ENCODE measurements at regions not wholly inside any gene's neighbourhood (a gene's known extent, or its start where the extent isn't known, plus 50 kb on each side); places are given as distances from the start of the nearest gene placed in this dataset.

DNA sequence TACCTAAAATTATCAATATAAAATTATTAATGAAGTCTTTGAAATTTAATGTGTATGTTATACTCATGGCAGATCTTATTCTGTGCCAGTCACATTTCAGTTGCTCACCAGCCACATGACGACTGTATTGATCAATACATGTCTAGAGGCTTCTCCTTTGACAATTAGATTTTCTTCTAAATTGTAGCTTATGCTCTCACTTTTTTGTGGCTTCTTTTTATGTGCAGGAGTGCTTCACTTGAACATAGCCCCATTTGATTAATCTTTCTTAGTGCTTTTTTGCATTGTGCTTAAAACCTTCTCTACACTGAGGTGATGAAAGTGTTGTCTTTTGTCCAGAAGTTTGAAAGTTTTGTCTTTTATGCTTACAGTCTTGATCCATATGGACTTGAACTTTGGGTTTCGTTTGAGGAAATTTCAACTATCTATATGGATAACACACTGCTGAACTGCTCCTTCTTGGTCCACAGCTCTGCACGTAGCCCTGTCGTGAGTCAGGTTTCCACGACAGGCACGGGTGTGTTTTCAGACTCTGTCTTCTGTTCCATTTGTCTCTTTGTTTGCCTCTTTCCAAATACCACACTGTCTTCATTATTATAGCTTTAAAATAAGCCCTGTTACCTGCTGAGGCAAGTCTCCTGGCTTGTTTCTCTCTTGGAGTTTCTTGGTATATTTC lies 393.9 kb upstream of the CFAP20DC start:
- no peak for DNase-seq (ENCODE audit: extremely low spot score in 2 of 2)
- Histone ChIP-seq H3K4me3 (no peak overlapping the region), H3K27ac (no peak overlapping the region), H3K27me3 (no peaks in the 10 kb centered on the region), H3K36me3 (no peaks in the 10 kb centered on the region), H3K9me3 (no peaks in the 10 kb centered on the region), H3K4me1 (no peaks in the 10 kb centered on the region)
- intact Hi-C loops (cut with DNase I): no loop called here
- TF ChIP-seq, protein P1, sequence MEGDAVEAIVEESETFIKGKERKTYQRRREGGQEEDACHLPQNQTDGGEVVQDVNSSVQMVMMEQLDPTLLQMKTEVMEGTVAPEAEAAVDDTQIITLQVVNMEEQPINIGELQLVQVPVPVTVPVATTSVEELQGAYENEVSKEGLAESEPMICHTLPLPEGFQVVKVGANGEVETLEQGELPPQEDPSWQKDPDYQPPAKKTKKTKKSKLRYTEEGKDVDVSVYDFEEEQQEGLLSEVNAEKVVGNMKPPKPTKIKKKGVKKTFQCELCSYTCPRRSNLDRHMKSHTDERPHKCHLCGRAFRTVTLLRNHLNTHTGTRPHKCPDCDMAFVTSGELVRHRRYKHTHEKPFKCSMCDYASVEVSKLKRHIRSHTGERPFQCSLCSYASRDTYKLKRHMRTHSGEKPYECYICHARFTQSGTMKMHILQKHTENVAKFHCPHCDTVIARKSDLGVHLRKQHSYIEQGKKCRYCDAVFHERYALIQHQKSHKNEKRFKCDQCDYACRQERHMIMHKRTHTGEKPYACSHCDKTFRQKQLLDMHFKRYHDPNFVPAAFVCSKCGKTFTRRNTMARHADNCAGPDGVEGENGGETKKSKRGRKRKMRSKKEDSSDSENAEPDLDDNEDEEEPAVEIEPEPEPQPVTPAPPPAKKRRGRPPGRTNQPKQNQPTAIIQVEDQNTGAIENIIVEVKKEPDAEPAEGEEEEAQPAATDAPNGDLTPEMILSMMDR (IDR thresholded peaks at IDR 0.05): no peak
- TF ChIP-seq POLR2AphosphoS5 (IDR thresholded peaks at IDR 0.05; ENCODE audit: insufficient read depth in 1 of 2, low read depth in 1 of 2) (no peak), POLR2A (IDR thresholded peaks at IDR 0.05) (no peak)

DNA sequence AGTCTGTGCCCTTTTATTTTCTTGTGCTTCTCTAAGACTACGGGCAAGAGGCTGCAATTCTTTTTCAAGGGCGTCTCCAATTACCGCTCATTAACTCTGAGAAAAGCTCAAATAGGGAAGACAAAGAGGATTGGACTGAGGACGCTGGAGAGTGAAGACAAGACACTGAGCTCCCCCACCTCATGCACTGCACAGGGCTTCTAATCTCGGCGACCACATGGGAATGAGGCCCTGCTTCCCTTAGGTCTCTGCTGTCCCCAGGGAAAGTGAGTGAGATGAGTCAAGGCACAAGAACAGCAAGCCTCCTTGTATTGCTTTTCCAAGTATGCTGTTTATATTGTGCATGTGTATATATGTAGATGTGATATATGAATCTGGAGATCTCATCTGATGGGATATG lies 392.2 kb upstream of the CFAP20DC start:
- Histone ChIP-seq H3K36me3 (no peaks in the 10 kb centered on the region), H3K27ac (no peak overlapping the region), H3K4me1 (no peaks in the 10 kb centered on the region), H3K4me3 (no peak overlapping the region), H3K27me3 (no peaks in the 10 kb centered on the region), H3K9me3 (no peaks in the 10 kb centered on the region)
- no peak for DNase-seq (ENCODE audit: extremely low spot score in 2 of 2)
- no peak for TF ChIP-seq POLR2AphosphoS5 (IDR thresholded peaks at IDR 0.05; ENCODE audit: insufficient read depth in 1 of 2, low read depth in 1 of 2)
- intact Hi-C loops (cut with DNase I): no loop called here

- H3K4me3 ChIP-seq: no peak overlapping the region
- H3K9me3 ChIP-seq: no peaks in the 10 kb centered on the region
- intact Hi-C loops (cut with DNase I): no loop called here
- H3K4me1 ChIP-seq: no peaks in the 10 kb centered on the region
- H3K36me3 ChIP-seq: no peaks in the 10 kb centered on the region
- no peak for TF ChIP-seq POLR2AphosphoS5 (IDR thresholded peaks at IDR 0.05; ENCODE audit: insufficient read depth in 1 of 2, low read depth in 1 of 2)
- TF ChIP-seq, protein P1 (IDR thresholded peaks at IDR 0.05): no peak
- no peak for TF ChIP-seq POLR2A (IDR thresholded peaks at IDR 0.05)
- no peak for DNase-seq (ENCODE audit: extremely low spot score in 2 of 2)
- H3K27ac ChIP-seq: no peak overlapping the region
- no peaks in the 10 kb centered on the region for H3K27me3 ChIP-seq
Observed at GRCh38 chr3:59440285-59441028, 390.6 kb upstream of the CFAP20DC start.

GRCh38 chr3:59438492-59438891 lies 388.7 kb upstream of the CFAP20DC start:
- no peaks in the 10 kb centered on the region for H3K36me3 ChIP-seq
- TF ChIP-seq, protein P1 (IDR thresholded peaks at IDR 0.05): no peak
- TF ChIP-seq POLR2A (IDR thresholded peaks at IDR 0.05) (no peak), POLR2AphosphoS5 (IDR thresholded peaks at IDR 0.05; ENCODE audit: insufficient read depth in 1 of 2, low read depth in 1 of 2) (no peak)
- H3K27me3 ChIP-seq: no peaks in the 10 kb centered on the region
- no peak for DNase-seq (ENCODE audit: extremely low spot score in 2 of 2)
- H3K27ac ChIP-seq: no peak overlapping the region
- H3K9me3 ChIP-seq: no peaks in the 10 kb centered on the region
- no peak overlapping the region for H3K4me3 ChIP-seq
- H3K4me1 ChIP-seq: no peaks in the 10 kb centered on the region
- intact Hi-C loops (cut with DNase I): no loop called here

DNA sequence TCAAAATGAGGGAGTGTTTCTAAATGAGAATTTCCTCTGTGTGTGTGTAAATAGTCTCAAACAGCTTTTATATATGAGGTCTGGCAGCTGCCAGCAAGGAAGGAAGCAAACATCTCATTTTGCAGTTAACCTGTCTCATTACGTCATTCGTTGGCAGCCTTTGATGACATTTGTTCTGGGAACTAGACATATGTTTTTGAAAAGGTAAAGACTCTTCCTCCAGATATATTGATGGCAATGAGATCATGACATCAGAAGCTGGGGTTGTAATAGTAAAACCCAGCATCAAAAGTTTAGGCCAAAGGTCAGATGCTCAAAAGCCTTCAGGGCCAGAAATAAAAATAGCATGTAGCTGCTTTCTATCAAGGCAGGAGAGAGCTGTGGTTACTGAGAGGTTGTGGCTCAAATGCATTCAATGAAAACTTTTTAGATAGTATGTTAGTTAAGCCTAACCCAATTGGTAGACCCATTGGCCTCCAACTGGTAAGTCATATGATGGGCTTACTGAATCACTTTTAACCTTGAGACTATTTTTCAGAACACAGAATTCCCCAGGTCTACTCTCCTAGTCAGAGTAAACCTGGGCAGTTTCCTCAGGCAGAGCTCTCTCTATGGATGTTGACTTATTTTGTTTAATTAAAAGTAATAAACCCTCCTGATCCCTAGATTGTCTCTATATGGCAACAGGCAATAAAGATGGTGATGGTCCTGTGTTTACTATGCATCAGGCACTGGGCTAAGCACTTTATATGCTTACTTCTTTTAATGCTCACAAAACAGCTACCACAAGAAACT lies 386.5 kb upstream of the CFAP20DC start:
- H3K4me3 ChIP-seq: no peak overlapping the region
- no peaks in the 10 kb centered on the region for H3K4me1 ChIP-seq
- H3K27me3 ChIP-seq: no peaks in the 10 kb centered on the region
- H3K27ac ChIP-seq: no peak overlapping the region
- TF ChIP-seq POLR2AphosphoS5 (IDR thresholded peaks at IDR 0.05; ENCODE audit: insufficient read depth in 1 of 2, low read depth in 1 of 2): no peak
- no peak for TF ChIP-seq POLR2A (IDR thresholded peaks at IDR 0.05)
- TF ChIP-seq, protein P1 (IDR thresholded peaks at IDR 0.05): no peak
- H3K36me3 ChIP-seq: no peaks in the 10 kb centered on the region
- H3K9me3 ChIP-seq: no peaks in the 10 kb centered on the region
- DNase-seq (ENCODE audit: extremely low spot score in 2 of 2): no peak
- intact Hi-C loops (cut with DNase I): no loop called here

All from vagina (tissue), 2 donors.